ENCODE measurements at regions not wholly inside any gene's neighbourhood (a gene's known extent, or its start where the extent isn't known, plus 50 kb on each side); places are given as distances from the start of the nearest gene placed in this dataset.
"Not testable (repeated sequence)": the region's sequence is repeated elsewhere in the genome, so short reads cannot be mapped to it uniquely, and the experiment has no call there.

GRCh38 chr2:187655001-187655400, 100.8 kb upstream of the TFPI start:
- DNase-seq (ENCODE audit: low read depth), result no peak
- TF ChIP-seq MAX (IDR thresholded peaks at IDR 0.05; ENCODE audit: low read depth, low read length) (no peak), MYC (IDR thresholded peaks at IDR 0.05; ENCODE audit: low read depth, low read length) (no peak), POLR2A (IDR thresholded peaks at IDR 0.05; ENCODE audit: extremely low read depth, insufficient read length) (no peak)
- TF ChIP-seq, protein P1, sequence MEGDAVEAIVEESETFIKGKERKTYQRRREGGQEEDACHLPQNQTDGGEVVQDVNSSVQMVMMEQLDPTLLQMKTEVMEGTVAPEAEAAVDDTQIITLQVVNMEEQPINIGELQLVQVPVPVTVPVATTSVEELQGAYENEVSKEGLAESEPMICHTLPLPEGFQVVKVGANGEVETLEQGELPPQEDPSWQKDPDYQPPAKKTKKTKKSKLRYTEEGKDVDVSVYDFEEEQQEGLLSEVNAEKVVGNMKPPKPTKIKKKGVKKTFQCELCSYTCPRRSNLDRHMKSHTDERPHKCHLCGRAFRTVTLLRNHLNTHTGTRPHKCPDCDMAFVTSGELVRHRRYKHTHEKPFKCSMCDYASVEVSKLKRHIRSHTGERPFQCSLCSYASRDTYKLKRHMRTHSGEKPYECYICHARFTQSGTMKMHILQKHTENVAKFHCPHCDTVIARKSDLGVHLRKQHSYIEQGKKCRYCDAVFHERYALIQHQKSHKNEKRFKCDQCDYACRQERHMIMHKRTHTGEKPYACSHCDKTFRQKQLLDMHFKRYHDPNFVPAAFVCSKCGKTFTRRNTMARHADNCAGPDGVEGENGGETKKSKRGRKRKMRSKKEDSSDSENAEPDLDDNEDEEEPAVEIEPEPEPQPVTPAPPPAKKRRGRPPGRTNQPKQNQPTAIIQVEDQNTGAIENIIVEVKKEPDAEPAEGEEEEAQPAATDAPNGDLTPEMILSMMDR (IDR thresholded peaks at IDR 0.05; ENCODE audit: low read depth, low read length), result no peak
- H3K4me3 ChIP-seq (ENCODE audit: low read depth, low read length), result no peak overlapping the region

GRCh38 chr2:187656123-187656522, 101.9 kb upstream of the TFPI start:
- H3K4me3 ChIP-seq (ENCODE audit: low read depth, low read length), result no peak overlapping the region
- no peak for DNase-seq (ENCODE audit: low read depth)
- no peak for TF ChIP-seq POLR2A (IDR thresholded peaks at IDR 0.05; ENCODE audit: extremely low read depth, insufficient read length)

DNA sequence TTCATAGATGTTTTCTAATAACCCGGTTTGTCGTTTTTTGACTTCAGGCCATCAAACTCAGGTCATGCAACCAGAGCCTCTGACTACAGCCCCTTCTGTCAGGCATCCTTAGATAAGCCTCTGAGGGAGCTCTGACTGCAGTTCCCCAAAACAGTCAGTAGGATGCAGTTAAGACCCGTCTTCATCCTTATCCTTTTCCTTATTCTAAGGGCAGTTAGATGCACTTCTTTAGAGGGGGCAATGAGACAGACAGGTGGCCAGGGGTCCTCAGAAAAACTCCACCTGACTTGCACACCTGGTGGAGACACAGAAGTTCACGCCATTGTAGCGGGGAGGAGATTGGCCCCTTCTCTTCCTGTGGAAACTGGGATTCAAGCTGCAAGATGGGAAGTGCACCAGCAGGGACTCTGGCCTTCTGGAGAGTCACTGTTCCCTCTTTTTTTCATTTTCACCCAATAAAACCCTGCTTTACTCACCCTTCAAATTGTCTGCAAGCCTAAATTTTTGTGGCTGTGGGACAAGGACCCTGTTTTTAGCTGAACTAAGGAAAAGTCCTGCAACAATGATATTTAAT, 104.8 kb upstream of the TFPI start:
- DNase-seq (ENCODE audit: low read depth), result peak; percentile 28
- H3K4me3 ChIP-seq (ENCODE audit: low read depth, low read length), result no peak overlapping the region
- TF ChIP-seq MAX (IDR thresholded peaks at IDR 0.05; ENCODE audit: low read depth, low read length) (no peak), POLR2A (IDR thresholded peaks at IDR 0.05; ENCODE audit: extremely low read depth, insufficient read length) (no peak), MYC (IDR thresholded peaks at IDR 0.05; ENCODE audit: low read depth, low read length) (no peak)
- TF ChIP-seq, protein P1 (IDR thresholded peaks at IDR 0.05; ENCODE audit: low read depth, low read length), result peak; percentile 27

DNA sequence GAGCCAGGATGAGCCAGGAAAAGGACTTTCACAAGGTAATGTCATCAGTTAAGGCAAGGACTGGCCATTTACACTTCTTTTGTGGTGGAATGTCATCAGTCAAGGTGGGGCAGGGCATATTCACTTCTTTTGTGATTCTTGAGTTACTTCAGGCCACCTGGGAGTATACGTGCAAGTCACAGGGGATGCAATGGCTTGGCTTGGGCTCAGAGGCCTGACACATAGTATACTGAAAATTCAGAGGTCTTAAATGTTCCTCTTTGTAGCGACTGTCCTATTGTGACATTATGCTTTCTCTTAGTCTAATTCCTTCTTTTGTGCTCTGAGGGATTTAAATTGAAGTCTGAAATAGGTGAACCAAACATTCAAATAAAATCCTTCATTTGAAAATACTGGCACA, 121.8 kb upstream of the TFPI start:
- DNase-seq (ENCODE audit: low read depth); H3K4me3 ChIP-seq (ENCODE audit: low read depth, low read length): not testable (repeated sequence)

DNA sequence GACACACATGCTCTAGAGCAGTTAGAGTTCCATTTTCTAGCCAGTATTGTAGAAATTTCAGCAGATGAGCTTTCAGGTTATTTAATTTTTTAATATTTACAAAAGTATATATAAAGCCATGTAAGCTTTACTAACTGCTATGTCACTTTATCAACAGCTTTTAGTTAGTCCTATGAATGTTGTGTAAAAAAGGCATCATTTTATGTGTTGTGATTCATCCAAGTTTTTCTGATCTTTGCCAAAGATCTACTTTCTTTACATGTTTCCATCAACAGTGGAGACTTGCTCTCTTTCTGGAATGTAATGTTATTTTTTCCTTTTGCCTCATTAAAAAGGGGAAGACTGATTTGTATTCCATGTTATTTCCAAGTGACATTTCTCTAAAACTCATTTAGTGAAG, 125.2 kb upstream of the TFPI start:
- DNase-seq (ENCODE audit: low read depth), result no peak
- TF ChIP-seq, protein P1 (IDR thresholded peaks at IDR 0.05; ENCODE audit: low read depth, low read length), result no peak
- no peak for TF ChIP-seq MAX (IDR thresholded peaks at IDR 0.05; ENCODE audit: low read depth, low read length)
- no peak for TF ChIP-seq POLR2A (IDR thresholded peaks at IDR 0.05; ENCODE audit: extremely low read depth, insufficient read length)
- no peak for TF ChIP-seq MYC (IDR thresholded peaks at IDR 0.05; ENCODE audit: low read depth, low read length)
- no peak overlapping the region for H3K4me3 ChIP-seq (ENCODE audit: low read depth, low read length)

DNA sequence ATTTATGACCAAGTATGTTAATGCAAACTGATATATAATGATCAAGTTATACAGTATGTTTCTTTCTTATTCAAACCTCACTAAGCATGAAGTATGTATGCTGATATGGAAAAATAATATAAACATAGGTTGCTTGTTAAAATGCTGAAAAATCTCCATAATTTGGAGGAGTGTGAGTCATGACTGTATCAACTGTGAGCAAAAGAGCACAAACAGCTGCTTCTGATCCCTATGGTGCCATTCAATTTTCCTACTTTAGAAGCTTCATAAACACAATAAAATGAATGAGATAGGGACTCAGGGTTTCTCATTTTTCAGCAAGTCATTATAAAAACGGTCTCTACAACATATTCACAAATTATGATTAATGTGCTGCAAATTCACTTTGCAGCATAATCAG, 129.9 kb upstream of the TFPI start:
- TF ChIP-seq MAX (IDR thresholded peaks at IDR 0.05; ENCODE audit: low read depth, low read length), result no peak
- no peak for TF ChIP-seq POLR2A (IDR thresholded peaks at IDR 0.05; ENCODE audit: extremely low read depth, insufficient read length)
- TF ChIP-seq, protein P1 (IDR thresholded peaks at IDR 0.05; ENCODE audit: low read depth, low read length), result no peak
- no peak for TF ChIP-seq MYC (IDR thresholded peaks at IDR 0.05; ENCODE audit: low read depth, low read length)
- no peak for DNase-seq (ENCODE audit: low read depth)
- H3K4me3 ChIP-seq (ENCODE audit: low read depth, low read length), result no peak overlapping the region

DNA sequence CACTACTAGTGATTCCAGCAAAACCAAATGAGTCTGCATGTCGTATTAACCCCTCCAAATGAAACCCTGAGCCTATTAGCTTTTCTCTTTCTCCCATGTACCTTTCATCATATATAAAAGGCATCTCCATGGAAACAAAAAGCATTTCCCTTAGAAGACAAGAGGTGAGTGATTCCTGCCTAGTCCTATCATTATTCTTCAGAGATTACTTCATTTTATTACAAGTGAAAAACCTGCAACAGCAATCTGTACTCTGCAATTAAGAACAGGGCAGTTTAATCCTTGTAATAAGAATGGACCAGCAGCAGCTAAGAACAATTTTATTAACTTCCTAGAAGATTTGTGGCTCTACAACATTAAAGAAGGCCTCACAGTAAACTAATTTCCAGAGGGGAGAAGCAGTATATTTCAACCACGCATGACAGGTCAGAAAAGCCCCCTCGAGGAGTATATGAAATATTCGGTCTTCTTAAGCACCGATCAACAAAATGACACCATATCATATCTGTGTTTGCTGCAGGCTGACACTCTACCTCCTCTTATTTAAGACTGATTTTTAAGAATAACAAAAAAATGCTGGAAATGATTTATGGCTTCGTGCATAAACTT, 132.3 kb upstream of the TFPI start:
- DNase-seq (ENCODE audit: low read depth), result no peak
- TF ChIP-seq MAX (IDR thresholded peaks at IDR 0.05; ENCODE audit: low read depth, low read length), result no peak
- no peak for TF ChIP-seq MYC (IDR thresholded peaks at IDR 0.05; ENCODE audit: low read depth, low read length)
- TF ChIP-seq, protein P1 (IDR thresholded peaks at IDR 0.05; ENCODE audit: low read depth, low read length), result no peak
- TF ChIP-seq POLR2A (IDR thresholded peaks at IDR 0.05; ENCODE audit: extremely low read depth, insufficient read length), result no peak
- H3K4me3 ChIP-seq (ENCODE audit: low read depth, low read length), result no peak overlapping the region

Measured in NB4 (cell line).